Keratinocyte (primary cell): ENCODE measurements at regions not wholly inside any gene's neighbourhood (a gene's known extent, or its start where the extent isn't known, plus 50 kb on each side); places are given as distances from the start of the nearest gene placed in this dataset.

Experiments used
- DNase-seq: peaks from one replicate; pipeline ENCODE4 v3.0.0-alpha.2; 2011; ENCODE audit warnings: low read depth, missing footprints, low spot score
- FAIRE-seq: peaks from 2 replicates; lab custom pipeline; 2011; peaks lifted over from hg19 to GRCh38; lab: Jason Lieb, UNC
- H2AFZ ChIP-seq: 2 replicates; pipeline ENCODE4 v1.6.0; 2012; ENCODE audit warnings: low read length, control low read depth, inconsistent platforms; ENCODE audit not compliant: control insufficient read depth
- H3K27ac ChIP-seq: 2 replicates; pipeline ENCODE4 v1.5.1; 2011; ENCODE audit warnings: low read length; ENCODE audit not compliant: control insufficient read depth, insufficient read depth
- H3K27me3 ChIP-seq: 3 replicates; pipeline ENCODE4 v1.6.0; 2011; ENCODE audit warnings: low read length; ENCODE audit not compliant: control insufficient read depth, insufficient read depth; ENCODE audit errors: extremely low read depth
- H3K36me3 ChIP-seq, 2 experiments: 2 replicates in 1 of 2; 3 replicates in 1 of 2; pipeline ENCODE4 v1.5.1; 2011; ENCODE audit warnings: low read length in 2 of 2, mild to moderate bottlenecking in 1 of 2; ENCODE audit not compliant: control insufficient read depth in 2 of 2, insufficient read depth in 2 of 2; ENCODE audit errors: extremely low read depth in 1 of 2
- H3K4me1 ChIP-seq: 3 replicates; pipeline ENCODE4 v1.5.1; 2011; ENCODE audit warnings: low read length; ENCODE audit not compliant: control insufficient read depth, insufficient read depth; ENCODE audit errors: extremely low read depth
- H3K4me2 ChIP-seq: 3 replicates; pipeline ENCODE4 v1.6.0; 2011; ENCODE audit warnings: low read depth, low read length; ENCODE audit not compliant: control insufficient read depth, insufficient read depth; ENCODE audit errors: extremely low read depth
- H3K4me3 ChIP-seq, 3 experiments: fragments of 200-600 bp in 1 of 3; sonication (generic) in 1 of 3; 2 replicates in 2 of 3; 3 replicates in 1 of 3; pipeline ENCODE4 v1.5.1; 2011 to 2016; ENCODE audit warnings: low read length in 3 of 3, mild to moderate bottlenecking in 3 of 3, control low read depth in 2 of 3, inconsistent platforms in 1 of 3, low read depth in 1 of 3, mixed read lengths in 1 of 3, mixed run types in 1 of 3, moderate library complexity in 1 of 3; ENCODE audit not compliant: control insufficient read depth in 2 of 3, insufficient read depth in 2 of 3; ENCODE audit errors: extremely low read depth in 1 of 3
- H3K79me2 ChIP-seq: 2 replicates; pipeline ENCODE4 v1.6.0; 2012; ENCODE audit warnings: low read length; ENCODE audit not compliant: control insufficient read depth, insufficient read depth
- H3K9ac ChIP-seq: 3 replicates; pipeline ENCODE4 v1.6.0; 2011; ENCODE audit warnings: low read length; ENCODE audit not compliant: control insufficient read depth, insufficient read depth; ENCODE audit errors: extremely low read depth
- H3K9me1 ChIP-seq: 3 replicates; pipeline ENCODE4 v1.6.0; 2011; ENCODE audit warnings: low read length; ENCODE audit not compliant: control insufficient read depth, insufficient read depth; ENCODE audit errors: extremely low read depth
- H3K9me3 ChIP-seq: 2 replicates; pipeline ENCODE4 v1.5.1; 2012; ENCODE audit warnings: low read depth, low read length; ENCODE audit not compliant: control insufficient read depth
- H4K20me1 ChIP-seq: 3 replicates; pipeline ENCODE4 v1.6.0; 2011; ENCODE audit warnings: low read length; ENCODE audit not compliant: control insufficient read depth, insufficient read depth; ENCODE audit errors: extremely low read depth
- CTCF ChIP-seq, 3 experiments: IDR thresholded peaks in 1 of 3; conservative IDR thresholded peaks in 1 of 3; optimal IDR thresholded peaks in 1 of 3; 2 replicates in 2 of 3; 3 replicates in 1 of 3; pipeline versions ENCODE3 to v1.5.1; 2011; ENCODE audit warnings: low read length in 3 of 3, mild to moderate bottlenecking in 3 of 3, moderate library complexity in 2 of 3, control low read depth in 1 of 3, inconsistent platforms in 1 of 3; ENCODE audit not compliant: insufficient read depth in 2 of 3; ENCODE audit errors: extremely low read depth in 1 of 3
- EZH2 ChIP-seq: IDR thresholded peaks from one replicate; pipeline ENCODE4 v1.6.1; 2012; ENCODE audit warnings: inconsistent platforms, mild to moderate bottlenecking, low read length, moderate library complexity
- dilution Hi-C: fragments of 300-500 bp; cut with MboI; formaldehyde crosslinking; loops from one replicate; pipeline ENCODE4 v1.7.0; 2020; ENCODE audit warnings: low sequenced_read_pairs; ENCODE audit not compliant: extremely low pct_ligation_motif_present

DNA sequence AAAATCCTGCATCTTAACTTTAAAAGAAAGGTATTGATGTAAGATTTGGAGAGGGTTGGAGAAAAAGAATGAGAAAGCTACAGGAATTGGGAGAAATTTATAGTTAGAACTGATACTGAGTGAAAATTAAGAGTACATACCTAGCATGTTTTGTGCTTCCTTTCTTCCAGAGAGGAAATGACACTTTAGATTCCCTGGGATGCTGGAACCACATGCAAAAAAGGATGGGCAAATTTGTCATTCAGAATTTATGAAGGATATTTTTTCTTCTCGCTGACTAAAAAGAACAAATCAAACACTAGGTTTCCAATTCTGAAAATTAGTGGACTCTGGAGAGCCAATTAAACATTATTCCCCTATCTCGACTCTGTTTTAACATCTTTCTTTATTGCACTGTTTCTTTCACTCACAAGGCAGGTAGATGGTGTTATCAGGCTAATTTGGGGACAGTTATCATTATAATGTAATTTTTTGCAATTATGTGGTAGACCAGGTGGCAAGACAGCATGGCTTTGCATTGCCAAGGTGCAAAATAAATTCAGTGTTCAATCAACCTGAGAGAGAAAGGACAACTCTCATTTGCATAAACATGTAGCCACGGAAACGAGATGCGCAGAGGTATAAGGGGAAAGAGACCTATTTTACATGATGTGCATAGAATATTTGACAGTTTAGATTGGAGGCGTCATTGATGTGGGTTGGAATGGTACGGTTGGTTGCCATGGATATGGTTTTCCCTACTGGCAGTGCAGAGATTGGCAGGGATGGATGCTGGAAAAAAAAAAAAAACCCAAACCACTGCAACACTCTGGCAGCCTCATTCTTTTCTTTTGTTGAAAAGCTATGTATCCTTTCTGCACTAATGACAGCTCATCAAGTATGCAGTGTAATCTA, 320.4 kb upstream of the CCNH start:
- no peak for FAIRE-seq
- no peak overlapping the region for H3K27ac ChIP-seq
- H3K4me2 ChIP-seq = no peak overlapping the region
- no peaks in the 10 kb centered on the region for H3K9me3 ChIP-seq
- no peaks in the 10 kb centered on the region for H3K79me2 ChIP-seq
- DNase-seq = no peak
- no peak overlapping the region for H3K4me3 ChIP-seq
- no peaks in the 10 kb centered on the region for H3K9me1 ChIP-seq
- dilution Hi-C loops = no loop called here
- no peaks in the 10 kb centered on the region for H3K36me3 ChIP-seq
- no peaks in the 10 kb centered on the region for H4K20me1 ChIP-seq
- H3K4me1 ChIP-seq = peaks cover 3% of the 10 kb centered on the region
- TF ChIP-seq EZH2 = no peak
- no peak for TF ChIP-seq CTCF (optimal IDR thresholded peaks at IDR 0.05 in 1 of 3, IDR thresholded peaks at IDR 0.05 in 1 of 3, conservative IDR thresholded peaks at IDR 0.05 in 1 of 3; ENCODE audit: extremely low read depth in 1 of 3, insufficient read depth in 2 of 3, low read length in 3 of 3)
- H3K27me3 ChIP-seq = no peaks in the 10 kb centered on the region
- H2AFZ ChIP-seq = no peak overlapping the region
- no peak overlapping the region for H3K9ac ChIP-seq

DNA sequence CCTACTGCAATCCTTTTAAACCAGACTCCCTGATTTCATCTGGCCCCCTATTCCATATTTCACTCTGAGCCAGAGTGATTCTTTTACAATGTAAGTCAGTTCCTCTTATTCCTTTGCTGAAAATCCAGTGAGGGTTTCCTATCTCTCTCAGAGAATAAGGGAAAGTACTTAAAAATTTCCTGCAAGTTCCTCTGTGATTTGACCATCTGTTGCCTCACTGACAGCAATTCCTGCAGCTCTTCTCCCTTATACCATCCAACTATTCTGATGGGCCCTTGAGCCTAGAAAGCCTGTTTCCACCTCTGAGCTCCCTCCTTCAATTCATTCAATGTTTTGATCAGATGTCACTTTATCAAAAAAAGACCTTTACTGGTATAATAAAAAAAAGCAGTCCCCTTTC, 317.1 kb upstream of the CCNH start:
- no peaks in the 10 kb centered on the region for H3K27me3 ChIP-seq
- no peak for TF ChIP-seq EZH2
- TF ChIP-seq CTCF (optimal IDR thresholded peaks at IDR 0.05 in 1 of 3, IDR thresholded peaks at IDR 0.05 in 1 of 3, conservative IDR thresholded peaks at IDR 0.05 in 1 of 3; ENCODE audit: extremely low read depth in 1 of 3, insufficient read depth in 2 of 3, low read length in 3 of 3) = no peak
- H3K9me1 ChIP-seq = no peaks in the 10 kb centered on the region
- H3K4me2 ChIP-seq = no peak overlapping the region
- no peak for FAIRE-seq
- H3K79me2 ChIP-seq = no peaks in the 10 kb centered on the region
- H3K4me1 ChIP-seq = no peaks in the 10 kb centered on the region
- dilution Hi-C loops = no loop called here
- DNase-seq = no peak
- H3K9me3 ChIP-seq = no peaks in the 10 kb centered on the region
- H2AFZ ChIP-seq = no peak overlapping the region
- H3K4me3 ChIP-seq = no peak overlapping the region
- no peak overlapping the region for H3K9ac ChIP-seq
- no peak overlapping the region for H3K27ac ChIP-seq
- no peaks in the 10 kb centered on the region for H3K36me3 ChIP-seq
- no peaks in the 10 kb centered on the region for H4K20me1 ChIP-seq
